Fibroblast of lung (primary cell): ENCODE measurements at regions not wholly inside any gene's neighbourhood (a gene's known extent, or its start where the extent isn't known, plus 50 kb on each side); places are given as distances from the start of the nearest gene placed in this dataset.

Experiments used
- DNase-seq, 2 donors: peaks; one replicate each; pipeline versions ENCODE4 v3.0.0 to v3.0.0-alpha.2; 2010; ENCODE audit warnings: low read depth in 2 of 2
- H2AFZ ChIP-seq: 2 replicates; pipeline ENCODE4 v1.5.1; 2012; ENCODE audit warnings: low read length, control low read depth, inconsistent platforms
- H3K27ac ChIP-seq: 2 replicates; pipeline ENCODE4 v1.5.1; 2011; ENCODE audit warnings: low read length, control low read depth; ENCODE audit not compliant: insufficient read depth
- H3K27me3 ChIP-seq: 2 replicates; pipeline ENCODE4 v1.5.1; 2011; ENCODE audit warnings: mild to moderate bottlenecking, low read length; ENCODE audit not compliant: control insufficient read depth, insufficient read depth
- H3K36me3 ChIP-seq: 2 replicates; pipeline ENCODE4 v1.5.1; 2011; ENCODE audit warnings: low read length; ENCODE audit not compliant: control insufficient read depth, insufficient read depth
- H3K4me1 ChIP-seq: 2 replicates; pipeline ENCODE4 v1.5.1; 2011; ENCODE audit warnings: low read length; ENCODE audit not compliant: control insufficient read depth, insufficient read depth; ENCODE audit errors: extremely low read depth
- H3K4me2 ChIP-seq: 2 replicates; pipeline ENCODE4 v1.5.1; 2011; ENCODE audit warnings: low read length, control low read depth; ENCODE audit not compliant: insufficient read depth; ENCODE audit errors: extremely low read depth
- H3K4me3 ChIP-seq, 4 experiments: fragments of 200-600 bp in 1 of 4; sonication (generic) in 1 of 4; replicated peaks in 1 of 4; 2 replicates each; pipeline ENCODE4 v1.5.1; 2011 to 2016; ENCODE audit warnings: low read length in 4 of 4, low read depth in 3 of 4, mild to moderate bottlenecking in 3 of 4, control low read depth in 2 of 4, inconsistent platforms in 1 of 4, mixed read lengths in 1 of 4; ENCODE audit not compliant: insufficient read depth in 1 of 4; ENCODE audit errors: control extremely low read depth in 1 of 4
- H3K79me2 ChIP-seq: 2 replicates; pipeline ENCODE4 v1.5.1; 2012; ENCODE audit warnings: mild to moderate bottlenecking, low read length, inconsistent platforms; ENCODE audit not compliant: control insufficient read depth, insufficient read depth
- H3K9ac ChIP-seq: 2 replicates; pipeline ENCODE4 v1.5.1; 2011; ENCODE audit warnings: mild to moderate bottlenecking, low read length, control low read depth; ENCODE audit not compliant: insufficient read depth
- H3K9me3 ChIP-seq: 2 replicates; pipeline ENCODE4 v1.5.1; 2012; ENCODE audit warnings: low read depth, low read length; ENCODE audit not compliant: control insufficient read depth, insufficient read depth
- H4K20me1 ChIP-seq: 2 replicates; pipeline ENCODE4 v1.5.1; 2011; ENCODE audit warnings: low read length; ENCODE audit not compliant: control insufficient read depth, insufficient read depth; ENCODE audit errors: extremely low read depth
- EZH2 ChIP-seq: IDR thresholded peaks from 2 replicates; pipeline ENCODE4 v1.5.1; 2012; ENCODE audit warnings: low read length, control low read depth, mild to moderate bottlenecking; ENCODE audit errors: missing control alignments
- TF ChIP-seq, protein P1 (sequence below), 2 donors: IDR thresholded peaks in 1 of 2; conservative IDR thresholded peaks in 1 of 2; 1 replicate in 1 of 2; 2 replicates in 1 of 2; pipeline ENCODE4 v1.5.1; 2011 to 2012; ENCODE audit warnings: low read length in 2 of 2, control low read depth in 1 of 2, inconsistent platforms in 1 of 2, low read depth in 1 of 2, mild to moderate bottlenecking in 1 of 2

DNA sequence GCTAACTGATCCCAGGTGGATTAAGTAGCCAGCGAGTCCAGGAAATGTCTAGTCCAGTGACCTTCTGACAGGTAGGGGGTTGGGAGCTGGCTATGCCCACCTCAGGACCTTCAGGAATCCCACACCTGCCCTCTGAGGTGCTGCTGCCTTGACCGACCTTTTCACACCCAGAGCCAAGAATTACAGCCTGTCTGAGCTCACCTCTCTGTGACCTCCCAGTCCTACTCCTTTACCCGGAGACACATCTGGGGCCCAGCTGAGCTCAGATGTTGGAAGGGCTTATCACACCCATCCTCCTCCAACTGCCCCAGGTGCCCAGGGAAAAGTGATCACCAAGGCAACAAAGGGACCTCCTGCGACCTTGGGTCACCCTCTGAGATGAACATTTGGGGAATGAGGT is 413.3 kb upstream of the TNP1 start:
- Histone ChIP-seq H3K9me3 (no peaks in the 10 kb centered on the region), H3K4me3 (no peak overlapping the region), H3K9ac (no peak overlapping the region), H3K4me2 (no peak overlapping the region), H2AFZ (no peak overlapping the region), H4K20me1 (no peaks in the 10 kb centered on the region), H3K4me1 (peaks cover 16% of the 10 kb centered on the region), H3K27me3 (no peaks in the 10 kb centered on the region), H3K79me2 (no peaks in the 10 kb centered on the region), H3K36me3 (no peaks in the 10 kb centered on the region), H3K27ac (no peak overlapping the region)
- TF ChIP-seq EZH2 = no peak
- TF ChIP-seq, protein P1, sequence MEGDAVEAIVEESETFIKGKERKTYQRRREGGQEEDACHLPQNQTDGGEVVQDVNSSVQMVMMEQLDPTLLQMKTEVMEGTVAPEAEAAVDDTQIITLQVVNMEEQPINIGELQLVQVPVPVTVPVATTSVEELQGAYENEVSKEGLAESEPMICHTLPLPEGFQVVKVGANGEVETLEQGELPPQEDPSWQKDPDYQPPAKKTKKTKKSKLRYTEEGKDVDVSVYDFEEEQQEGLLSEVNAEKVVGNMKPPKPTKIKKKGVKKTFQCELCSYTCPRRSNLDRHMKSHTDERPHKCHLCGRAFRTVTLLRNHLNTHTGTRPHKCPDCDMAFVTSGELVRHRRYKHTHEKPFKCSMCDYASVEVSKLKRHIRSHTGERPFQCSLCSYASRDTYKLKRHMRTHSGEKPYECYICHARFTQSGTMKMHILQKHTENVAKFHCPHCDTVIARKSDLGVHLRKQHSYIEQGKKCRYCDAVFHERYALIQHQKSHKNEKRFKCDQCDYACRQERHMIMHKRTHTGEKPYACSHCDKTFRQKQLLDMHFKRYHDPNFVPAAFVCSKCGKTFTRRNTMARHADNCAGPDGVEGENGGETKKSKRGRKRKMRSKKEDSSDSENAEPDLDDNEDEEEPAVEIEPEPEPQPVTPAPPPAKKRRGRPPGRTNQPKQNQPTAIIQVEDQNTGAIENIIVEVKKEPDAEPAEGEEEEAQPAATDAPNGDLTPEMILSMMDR (conservative IDR thresholded peaks at IDR 0.05 in 1 of 2, IDR thresholded peaks at IDR 0.05 in 1 of 2; ENCODE audit: low read depth in 1 of 2, low read length in 2 of 2) = no peak
- no peak for DNase-seq

DNA sequence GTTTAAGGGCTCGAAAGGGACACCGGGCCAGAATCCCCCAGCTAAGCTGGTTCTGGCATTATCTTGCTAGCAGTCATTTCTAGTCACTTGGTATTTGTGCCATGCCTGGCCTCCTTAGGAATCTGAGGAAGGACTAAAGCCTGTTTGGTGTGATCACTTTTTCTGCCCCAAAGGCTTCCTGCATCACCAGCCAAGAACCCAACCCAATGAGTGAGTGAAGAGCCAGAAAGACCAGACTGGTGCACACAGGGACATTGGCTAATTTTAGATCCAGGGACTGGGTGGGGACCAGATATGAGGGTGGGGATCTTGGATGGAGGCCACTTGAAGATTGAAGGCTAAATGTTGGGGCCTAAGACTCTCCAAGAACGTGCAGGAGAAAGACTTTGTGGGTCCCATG is 411.9 kb upstream of the TNP1 start:
- no peak overlapping the region for H2AFZ ChIP-seq
- no peaks in the 10 kb centered on the region for H3K9me3 ChIP-seq
- no peak for TF ChIP-seq EZH2
- TF ChIP-seq, protein P1 (conservative IDR thresholded peaks at IDR 0.05 in 1 of 2, IDR thresholded peaks at IDR 0.05 in 1 of 2; ENCODE audit: low read depth in 1 of 2, low read length in 2 of 2) = no peak
- no peak overlapping the region for H3K27ac ChIP-seq
- H3K4me3 ChIP-seq = no peak overlapping the region
- H3K4me2 ChIP-seq = no peak overlapping the region
- no peak overlapping the region for H3K9ac ChIP-seq
- no peaks in the 10 kb centered on the region for H3K36me3 ChIP-seq
- DNase-seq = no peak
- no peaks in the 10 kb centered on the region for H4K20me1 ChIP-seq
- H3K79me2 ChIP-seq = no peaks in the 10 kb centered on the region
- H3K27me3 ChIP-seq = no peaks in the 10 kb centered on the region
- H3K4me1 ChIP-seq = peaks cover 8% of the 10 kb centered on the region

DNA sequence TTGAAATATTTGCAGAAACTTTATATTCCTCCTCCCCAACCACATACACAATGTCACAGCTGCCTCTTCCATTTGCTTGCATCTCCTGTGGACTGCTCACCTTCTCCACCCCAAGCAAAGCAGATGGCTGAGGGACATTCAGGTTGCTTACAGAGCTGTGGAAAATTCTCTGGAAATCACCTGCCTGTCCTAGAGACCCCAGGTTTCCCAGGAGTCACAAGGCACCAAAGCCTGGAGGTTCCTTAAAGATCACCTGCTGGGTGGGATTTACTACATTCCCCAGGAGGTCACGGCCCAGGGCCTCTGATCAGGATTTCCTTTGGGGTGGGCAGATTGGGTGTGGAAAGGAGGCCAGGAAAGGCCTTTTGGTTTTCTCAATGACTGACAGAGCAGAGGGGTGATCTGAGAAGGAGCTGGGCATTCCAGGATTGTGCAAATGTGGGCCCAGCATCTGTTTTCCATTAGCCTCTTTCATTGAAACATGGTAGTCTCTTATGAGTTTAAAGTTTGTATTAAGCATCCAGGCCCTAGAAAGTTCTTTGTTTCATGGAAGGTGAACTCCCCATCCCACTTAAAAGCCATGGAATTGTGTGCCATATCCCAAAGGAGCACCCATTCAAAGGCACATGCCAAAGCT is 410.7 kb upstream of the TNP1 start:
- Histone ChIP-seq H3K4me3 (no peak overlapping the region), H3K4me1 (peaks cover 7% of the 10 kb centered on the region), H2AFZ (no peak overlapping the region), H3K36me3 (no peaks in the 10 kb centered on the region), H3K9ac (no peak overlapping the region), H3K27me3 (no peaks in the 10 kb centered on the region), H3K4me2 (no peak overlapping the region), H3K79me2 (no peaks in the 10 kb centered on the region), H4K20me1 (no peaks in the 10 kb centered on the region), H3K9me3 (no peaks in the 10 kb centered on the region), H3K27ac (no peak overlapping the region)
- DNase-seq = peak in 1 of 2 donors; percentile 27
- TF ChIP-seq, protein P1 (conservative IDR thresholded peaks at IDR 0.05 in 1 of 2, IDR thresholded peaks at IDR 0.05 in 1 of 2; ENCODE audit: low read depth in 1 of 2, low read length in 2 of 2) = no peak
- no peak for TF ChIP-seq EZH2
